CD4-positive, alpha-beta T cell treated with Interleukin-21 for 1 hour (primary cell): ENCODE measurements at regions not wholly inside any gene's neighbourhood (a gene's known extent, or its start where the extent isn't known, plus 50 kb on each side); places are given as distances from the start of the nearest gene placed in this dataset.
"Not testable (repeated sequence)": the region's sequence is repeated elsewhere in the genome, so short reads cannot be mapped to it uniquely, and the experiment has no call there.

ENCODE experiments used
- DNase-seq: peaks from one replicate; pipeline ENCODE4 v3.0.0-alpha.2; 2020

- no peak for DNase-seq
Measured at GRCh38 chr22:22717664-22718063, 73.2 kb downstream of the GGTLC2 start.

GRCh38 chr22:22720201-22720723, 75.8 kb downstream of the GGTLC2 start:
- peak; percentile 59 for DNase-seq

- DNase-seq = peak; percentile 15
Measured at GRCh38 chr22:22720724-22721261, 76.4 kb downstream of the GGTLC2 start.

GRCh38 chr22:22721681-22722354, 77.4 kb downstream of the GGTLC2 start:
- DNase-seq = peak; percentile 37

GRCh38 chr22:22728382-22728781, 84.0 kb downstream of the GGTLC2 start:
- no peak for DNase-seq

- no peak for DNase-seq
Measured at GRCh38 chr22:22730655-22731373, 86.4 kb downstream of the GGTLC2 start.

GRCh38 chr22:22731374-22731676, 86.9 kb downstream of the GGTLC2 start:
- DNase-seq = no peak

GRCh38 chr22:22733006-22733405, 88.6 kb downstream of the GGTLC2 start:
- not testable (repeated sequence) for DNase-seq

- no peak for DNase-seq
Measured at GRCh38 chr22:22733881-22734373, 89.5 kb downstream of the GGTLC2 start.

- DNase-seq = not testable (repeated sequence)
Measured at GRCh38 chr22:22734395-22735272, 90.2 kb downstream of the GGTLC2 start.

GRCh38 chr22:22735276-22735675, 90.9 kb downstream of the GGTLC2 start:
- DNase-seq = not testable (repeated sequence)

GRCh38 chr22:22735695-22736611, 91.5 kb downstream of the GGTLC2 start:
- no peak for DNase-seq

- DNase-seq = no peak
Measured at GRCh38 chr22:22737590-22737989, 93.2 kb downstream of the GGTLC2 start.

GRCh38 chr22:22738959-22739585, 94.7 kb downstream of the GGTLC2 start:
- no peak for DNase-seq

- no peak for DNase-seq
Measured at GRCh38 chr22:22740560-22741276, 96.3 kb downstream of the GGTLC2 start.

- DNase-seq = no peak
Measured at GRCh38 chr22:22741843-22742242, 97.4 kb downstream of the GGTLC2 start.

GRCh38 chr22:22742641-22743040, 98.2 kb downstream of the GGTLC2 start:
- no peak for DNase-seq

GRCh38 chr22:22743128-22743760, 98.8 kb downstream of the GGTLC2 start:
- no peak for DNase-seq

GRCh38 chr22:22744412-22745224, 100.2 kb downstream of the GGTLC2 start:
- DNase-seq = no peak
